Ishikawa (cell line): ENCODE measurements at regions not wholly inside any gene's neighbourhood (a gene's known extent, or its start where the extent isn't known, plus 50 kb on each side); places are given as distances from the start of the nearest gene placed in this dataset.
A peak's percentile ranks its signal among the peaks of the same experiment; 100 is the strongest.

Experiments
- CEBPB ChIP-seq: IDR thresholded peaks from 2 replicates; pipeline ENCODE4 v1.6.1; 2012
- CREB1 ChIP-seq: IDR thresholded peaks from 2 replicates; pipeline ENCODE4 v1.6.1; 2012; ENCODE audit warnings: low read depth
- EGR1 ChIP-seq: IDR thresholded peaks from 2 replicates; pipeline ENCODE4 v1.6.1; 2012
- EP300 ChIP-seq: IDR thresholded peaks from 2 replicates; pipeline ENCODE4 v1.6.1; 2012; ENCODE audit warnings: borderline replicate concordance
- FOXM1 ChIP-seq: IDR thresholded peaks from 2 replicates; pipeline ENCODE4 v1.6.1; 2012; ENCODE audit warnings: low read depth, borderline replicate concordance
- MAX ChIP-seq: IDR thresholded peaks from 2 replicates; pipeline ENCODE4 v1.6.1; 2012
- NFIC ChIP-seq: IDR thresholded peaks from 2 replicates; pipeline ENCODE4 v1.6.1; 2012
- RAD21 ChIP-seq: IDR thresholded peaks from 2 replicates; pipeline ENCODE4 v1.6.1; 2012; ENCODE audit warnings: low read depth
- REST ChIP-seq: IDR thresholded peaks from 2 replicates; pipeline ENCODE4 v1.6.1; 2012; ENCODE audit warnings: low read depth, mild to moderate bottlenecking
- TAF1 ChIP-seq: IDR thresholded peaks from 2 replicates; pipeline ENCODE4 v1.6.1; 2012; ENCODE audit warnings: low read depth, mild to moderate bottlenecking
- TCF12 ChIP-seq: IDR thresholded peaks from 2 replicates; pipeline ENCODE4 v1.6.1; 2012; ENCODE audit warnings: low read depth
- TEAD4 ChIP-seq: IDR thresholded peaks from 2 replicates; pipeline ENCODE4 v1.6.1; 2012
- USF1 ChIP-seq: IDR thresholded peaks from 2 replicates; pipeline ENCODE4 v1.6.1; 2012
- YY1 ChIP-seq: IDR thresholded peaks from 2 replicates; pipeline ENCODE4 v1.6.1; 2012; ENCODE audit warnings: low read depth
- ZBTB7A ChIP-seq: IDR thresholded peaks from 2 replicates; pipeline ENCODE4 v1.6.1; 2012; ENCODE audit warnings: low read depth

GRCh38 chr3:5404718-5405117 is 217.2 kb downstream of the EDEM1 start:
- no peak for TF ChIP-seq NFIC
- TF ChIP-seq RAD21: no peak
- TF ChIP-seq TAF1: no peak

GRCh38 chr3:5411786-5412185 is 224.3 kb downstream of the EDEM1 start:
- TF ChIP-seq EGR1 (no peak), FOXM1 (no peak), ZBTB7A (no peak), TEAD4 (no peak), TAF1 (no peak), NFIC (no peak), YY1 (no peak), REST (no peak), USF1 (no peak), MAX (no peak), CREB1 (no peak), TCF12 (no peak), CEBPB (no peak)

GRCh38 chr3:5423076-5423475 is 235.6 kb downstream of the EDEM1 start:
- TF ChIP-seq ZBTB7A (no peak), USF1 (no peak), TAF1 (no peak), EP300 (no peak), CEBPB (no peak), TCF12 (no peak), NFIC (no peak)

- TF ChIP-seq CEBPB: no peak
- TF ChIP-seq EGR1: no peak
- TF ChIP-seq TEAD4: no peak
- no peak for TF ChIP-seq TCF12
- no peak for TF ChIP-seq YY1
- no peak for TF ChIP-seq ZBTB7A
Observed at GRCh38 chr3:5423523-5423922, 236.0 kb downstream of the EDEM1 start.

GRCh38 chr3:5425371-5425770 is 237.9 kb downstream of the EDEM1 start:
- TF ChIP-seq CEBPB (no peak), TEAD4 (no peak), TCF12 (no peak), EP300 (no peak), EGR1 (no peak), TAF1 (no peak), ZBTB7A (no peak), FOXM1 (no peak), CREB1 (no peak), USF1 (no peak)

- TF ChIP-seq USF1 (no peak), NFIC (no peak), YY1 (no peak), TCF12 (no peak), FOXM1 (no peak), CEBPB (no peak), RAD21 (peak; percentile 67), TEAD4 (no peak)
Observed at GRCh38 chr3:5426094-5426883, 238.8 kb downstream of the EDEM1 start.

GRCh38 chr3:5427021-5427420 is 239.5 kb downstream of the EDEM1 start:
- TF ChIP-seq TEAD4: no peak
- no peak for TF ChIP-seq CREB1

- TF ChIP-seq MAX: no peak
- no peak for TF ChIP-seq CREB1
- TF ChIP-seq TAF1: no peak
- no peak for TF ChIP-seq EGR1
- no peak for TF ChIP-seq EP300
- TF ChIP-seq REST: no peak
- TF ChIP-seq FOXM1: no peak
- TF ChIP-seq NFIC: no peak
- no peak for TF ChIP-seq TEAD4
- no peak for TF ChIP-seq CEBPB
- TF ChIP-seq YY1: no peak
- no peak for TF ChIP-seq RAD21
- no peak for TF ChIP-seq ZBTB7A
- no peak for TF ChIP-seq USF1
- TF ChIP-seq TCF12: no peak
Observed at GRCh38 chr3:5427938-5428337, 240.4 kb downstream of the EDEM1 start.
